ENCODE measurements at regions not wholly inside any gene's neighbourhood (a gene's known extent, or its start where the extent isn't known, plus 50 kb on each side); places are given as distances from the start of the nearest gene placed in this dataset.

DNA sequence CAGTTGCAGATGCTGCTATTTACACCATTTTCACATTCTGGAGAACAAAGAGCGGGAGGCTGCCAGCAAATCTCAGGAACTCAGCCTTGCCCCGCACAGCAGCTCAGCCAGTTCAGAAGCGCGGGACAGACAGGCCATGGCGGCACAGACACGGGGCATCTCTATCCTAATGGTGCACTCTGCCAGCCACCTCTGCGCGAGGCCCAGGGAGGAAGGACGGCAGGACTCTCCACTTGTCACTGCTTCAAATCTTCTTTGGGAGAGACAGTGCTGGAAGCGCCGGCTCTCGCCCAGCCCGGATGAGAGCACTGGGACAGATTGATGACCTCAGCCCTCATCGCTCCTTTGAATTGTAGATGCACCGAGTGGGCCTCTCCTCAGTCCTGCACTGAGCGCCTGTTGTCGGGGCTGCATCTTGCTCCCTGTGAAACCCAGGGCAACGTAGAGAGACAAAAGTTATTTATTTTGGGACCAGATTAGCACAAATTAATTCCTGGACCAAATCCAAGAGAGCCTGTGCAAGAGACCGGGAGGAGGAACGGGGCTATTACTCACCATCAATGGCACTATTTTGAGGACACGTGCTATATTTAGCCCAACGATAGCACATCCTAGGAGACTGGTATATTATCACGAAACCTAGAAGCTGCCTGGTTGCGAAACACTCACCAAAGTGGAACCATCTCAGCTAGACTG is 211.4 kb upstream of the SMIM21 start:
- TF ChIP-seq, protein P1, sequence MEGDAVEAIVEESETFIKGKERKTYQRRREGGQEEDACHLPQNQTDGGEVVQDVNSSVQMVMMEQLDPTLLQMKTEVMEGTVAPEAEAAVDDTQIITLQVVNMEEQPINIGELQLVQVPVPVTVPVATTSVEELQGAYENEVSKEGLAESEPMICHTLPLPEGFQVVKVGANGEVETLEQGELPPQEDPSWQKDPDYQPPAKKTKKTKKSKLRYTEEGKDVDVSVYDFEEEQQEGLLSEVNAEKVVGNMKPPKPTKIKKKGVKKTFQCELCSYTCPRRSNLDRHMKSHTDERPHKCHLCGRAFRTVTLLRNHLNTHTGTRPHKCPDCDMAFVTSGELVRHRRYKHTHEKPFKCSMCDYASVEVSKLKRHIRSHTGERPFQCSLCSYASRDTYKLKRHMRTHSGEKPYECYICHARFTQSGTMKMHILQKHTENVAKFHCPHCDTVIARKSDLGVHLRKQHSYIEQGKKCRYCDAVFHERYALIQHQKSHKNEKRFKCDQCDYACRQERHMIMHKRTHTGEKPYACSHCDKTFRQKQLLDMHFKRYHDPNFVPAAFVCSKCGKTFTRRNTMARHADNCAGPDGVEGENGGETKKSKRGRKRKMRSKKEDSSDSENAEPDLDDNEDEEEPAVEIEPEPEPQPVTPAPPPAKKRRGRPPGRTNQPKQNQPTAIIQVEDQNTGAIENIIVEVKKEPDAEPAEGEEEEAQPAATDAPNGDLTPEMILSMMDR (IDR thresholded peaks at IDR 0.05; ENCODE audit: insufficient read depth, low read length), result no peak
- TF ChIP-seq SPI1 (IDR thresholded peaks at IDR 0.05; ENCODE audit: borderline replicate concordance, low read depth), result no peak
- TF ChIP-seq, protein P2, sequence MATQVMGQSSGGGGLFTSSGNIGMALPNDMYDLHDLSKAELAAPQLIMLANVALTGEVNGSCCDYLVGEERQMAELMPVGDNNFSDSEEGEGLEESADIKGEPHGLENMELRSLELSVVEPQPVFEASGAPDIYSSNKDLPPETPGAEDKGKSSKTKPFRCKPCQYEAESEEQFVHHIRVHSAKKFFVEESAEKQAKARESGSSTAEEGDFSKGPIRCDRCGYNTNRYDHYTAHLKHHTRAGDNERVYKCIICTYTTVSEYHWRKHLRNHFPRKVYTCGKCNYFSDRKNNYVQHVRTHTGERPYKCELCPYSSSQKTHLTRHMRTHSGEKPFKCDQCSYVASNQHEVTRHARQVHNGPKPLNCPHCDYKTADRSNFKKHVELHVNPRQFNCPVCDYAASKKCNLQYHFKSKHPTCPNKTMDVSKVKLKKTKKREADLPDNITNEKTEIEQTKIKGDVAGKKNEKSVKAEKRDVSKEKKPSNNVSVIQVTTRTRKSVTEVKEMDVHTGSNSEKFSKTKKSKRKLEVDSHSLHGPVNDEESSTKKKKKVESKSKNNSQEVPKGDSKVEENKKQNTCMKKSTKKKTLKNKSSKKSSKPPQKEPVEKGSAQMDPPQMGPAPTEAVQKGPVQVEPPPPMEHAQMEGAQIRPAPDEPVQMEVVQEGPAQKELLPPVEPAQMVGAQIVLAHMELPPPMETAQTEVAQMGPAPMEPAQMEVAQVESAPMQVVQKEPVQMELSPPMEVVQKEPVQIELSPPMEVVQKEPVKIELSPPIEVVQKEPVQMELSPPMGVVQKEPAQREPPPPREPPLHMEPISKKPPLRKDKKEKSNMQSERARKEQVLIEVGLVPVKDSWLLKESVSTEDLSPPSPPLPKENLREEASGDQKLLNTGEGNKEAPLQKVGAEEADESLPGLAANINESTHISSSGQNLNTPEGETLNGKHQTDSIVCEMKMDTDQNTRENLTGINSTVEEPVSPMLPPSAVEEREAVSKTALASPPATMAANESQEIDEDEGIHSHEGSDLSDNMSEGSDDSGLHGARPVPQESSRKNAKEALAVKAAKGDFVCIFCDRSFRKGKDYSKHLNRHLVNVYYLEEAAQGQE (IDR thresholded peaks at IDR 0.05; ENCODE audit: insufficient replicate concordance, low read depth), result no peak

Measured in HL-60 (cell line).